ENCODE measurements at regions not wholly inside any gene's neighbourhood (a gene's known extent, or its start where the extent isn't known, plus 50 kb on each side); places are given as distances from the start of the nearest gene placed in this dataset.

GRCh38 chr6:126540161-126540560 lies 200.2 kb downstream of the CENPW start:
- peaks cover 26% of the 10 kb centered on the region for H3K4me1 ChIP-seq
- no peak overlapping the region for H3K4me3 ChIP-seq
- H3K79me2 ChIP-seq (ENCODE audit: low read depth), result no peaks in the 10 kb centered on the region
- no peaks in the 10 kb centered on the region for H3K9me3 ChIP-seq (ENCODE audit: low read depth)
- no peak overlapping the region for H3K9ac ChIP-seq
- no peaks in the 10 kb centered on the region for H3K36me3 ChIP-seq
- no peaks in the 10 kb centered on the region for H3K27me3 Mint-ChIP-seq (ENCODE audit: insufficient read depth, low read depth)
- peaks cover 36% of the 10 kb centered on the region for H3K4me1 Mint-ChIP-seq
- H3K27ac Mint-ChIP-seq, result no peak overlapping the region
- no peak for TF ChIP-seq EZH2phosphoT487 (IDR thresholded peaks at IDR 0.05)
- TF ChIP-seq EZH2 (IDR thresholded peaks at IDR 0.05), result no peak
- no peak for TF ChIP-seq CTCF (IDR thresholded peaks at IDR 0.05)
- H3K9me3 Mint-ChIP-seq, result peaks cover 3% of the 10 kb centered on the region
- no peaks in the 10 kb centered on the region for H4K20me1 ChIP-seq (ENCODE audit: low read depth)
- no peak for DNase-seq (ENCODE audit: low spot score)
- no peak overlapping the region for H3K4me2 ChIP-seq
- H3K27me3 ChIP-seq, result no peaks in the 10 kb centered on the region
- peaks cover 2% of the 10 kb centered on the region for H3K36me3 Mint-ChIP-seq
- H3F3A ChIP-seq (ENCODE audit: low read depth), result no peaks in the 10 kb centered on the region
- H3K27ac ChIP-seq, result no peak overlapping the region
- no peak overlapping the region for H2AFZ ChIP-seq (replicated peaks)
- no peak overlapping the region for H3K4me3 Mint-ChIP-seq

GRCh38 chr6:126541806-126542491 lies 202.0 kb downstream of the CENPW start:
- TF ChIP-seq CTCF (IDR thresholded peaks at IDR 0.05) (no peak), EZH2 (IDR thresholded peaks at IDR 0.05) (no peak), EZH2phosphoT487 (IDR thresholded peaks at IDR 0.05) (no peak)
- no peaks in the 10 kb centered on the region for H3K27me3 ChIP-seq
- H3K27ac Mint-ChIP-seq, result no peak overlapping the region
- no peaks in the 10 kb centered on the region for H3K79me2 ChIP-seq (ENCODE audit: low read depth)
- no peaks in the 10 kb centered on the region for H3K9me3 ChIP-seq (ENCODE audit: low read depth)
- H3K36me3 Mint-ChIP-seq, result peaks cover 5% of the 10 kb centered on the region
- no peaks in the 10 kb centered on the region for H3F3A ChIP-seq (ENCODE audit: low read depth)
- H4K20me1 ChIP-seq (ENCODE audit: low read depth), result no peaks in the 10 kb centered on the region
- H3K4me1 ChIP-seq, result peaks cover 16% of the 10 kb centered on the region
- H2AFZ ChIP-seq (replicated peaks), result no peak overlapping the region
- no peak overlapping the region for H3K4me3 Mint-ChIP-seq
- H3K27ac ChIP-seq, result no peak overlapping the region
- H3K27me3 Mint-ChIP-seq (ENCODE audit: insufficient read depth, low read depth), result no peaks in the 10 kb centered on the region
- peaks cover 5% of the 10 kb centered on the region for H3K9me3 Mint-ChIP-seq
- no peaks in the 10 kb centered on the region for H3K36me3 ChIP-seq
- no peak overlapping the region for H3K9ac ChIP-seq
- DNase-seq (ENCODE audit: low spot score), result no peak
- H3K4me3 ChIP-seq, result no peak overlapping the region
- peaks cover 18% of the 10 kb centered on the region for H3K4me1 Mint-ChIP-seq
- no peak overlapping the region for H3K4me2 ChIP-seq

- no peaks in the 10 kb centered on the region for H3K27me3 ChIP-seq
- no peak for TF ChIP-seq CTCF (IDR thresholded peaks at IDR 0.05)
- TF ChIP-seq EZH2 (IDR thresholded peaks at IDR 0.05), result no peak
- TF ChIP-seq EZH2phosphoT487 (IDR thresholded peaks at IDR 0.05), result no peak
- no peak overlapping the region for H3K4me3 Mint-ChIP-seq
- H3K36me3 ChIP-seq, result no peaks in the 10 kb centered on the region
- H3K4me3 ChIP-seq, result no peak overlapping the region
- no peaks in the 10 kb centered on the region for H3K4me1 ChIP-seq
- H3F3A ChIP-seq (ENCODE audit: low read depth), result no peaks in the 10 kb centered on the region
- no peak overlapping the region for H2AFZ ChIP-seq (replicated peaks)
- no peak overlapping the region for H3K27ac Mint-ChIP-seq
- no peak overlapping the region for H3K27ac ChIP-seq
- H3K9ac ChIP-seq, result no peak overlapping the region
- DNase-seq (ENCODE audit: low spot score), result no peak
- peaks cover 5% of the 10 kb centered on the region for H3K9me3 ChIP-seq (ENCODE audit: low read depth)
- H3K36me3 Mint-ChIP-seq, result peaks cover 16% of the 10 kb centered on the region
- no peaks in the 10 kb centered on the region for H4K20me1 ChIP-seq (ENCODE audit: low read depth)
- peaks cover 36% of the 10 kb centered on the region for H3K9me3 Mint-ChIP-seq
- peaks cover 7% of the 10 kb centered on the region for H3K4me1 Mint-ChIP-seq
- H3K79me2 ChIP-seq (ENCODE audit: low read depth), result no peaks in the 10 kb centered on the region
- no peak overlapping the region for H3K4me2 ChIP-seq
- no peaks in the 10 kb centered on the region for H3K27me3 Mint-ChIP-seq (ENCODE audit: insufficient read depth, low read depth)
These were observed 206.7 kb downstream of the CENPW start for GRCh38 chr6:126546541-126547120.

All from neural progenitor cell (in vitro differentiated cells).